Activated CD4-positive, alpha-beta T cell treated with anti-CD3 and anti-CD28 coated beads for 24 hours (primary cell): ENCODE measurements at regions not wholly inside any gene's neighbourhood (a gene's known extent, or its start where the extent isn't known, plus 50 kb on each side); places are given as distances from the start of the nearest gene placed in this dataset.

ENCODE experiments used
- DNase-seq, 2 donors: peaks; one replicate each; pipeline ENCODE4 v3.0.0-alpha.2; 2020; ENCODE audit warnings: low read depth in 2 of 2

DNA sequence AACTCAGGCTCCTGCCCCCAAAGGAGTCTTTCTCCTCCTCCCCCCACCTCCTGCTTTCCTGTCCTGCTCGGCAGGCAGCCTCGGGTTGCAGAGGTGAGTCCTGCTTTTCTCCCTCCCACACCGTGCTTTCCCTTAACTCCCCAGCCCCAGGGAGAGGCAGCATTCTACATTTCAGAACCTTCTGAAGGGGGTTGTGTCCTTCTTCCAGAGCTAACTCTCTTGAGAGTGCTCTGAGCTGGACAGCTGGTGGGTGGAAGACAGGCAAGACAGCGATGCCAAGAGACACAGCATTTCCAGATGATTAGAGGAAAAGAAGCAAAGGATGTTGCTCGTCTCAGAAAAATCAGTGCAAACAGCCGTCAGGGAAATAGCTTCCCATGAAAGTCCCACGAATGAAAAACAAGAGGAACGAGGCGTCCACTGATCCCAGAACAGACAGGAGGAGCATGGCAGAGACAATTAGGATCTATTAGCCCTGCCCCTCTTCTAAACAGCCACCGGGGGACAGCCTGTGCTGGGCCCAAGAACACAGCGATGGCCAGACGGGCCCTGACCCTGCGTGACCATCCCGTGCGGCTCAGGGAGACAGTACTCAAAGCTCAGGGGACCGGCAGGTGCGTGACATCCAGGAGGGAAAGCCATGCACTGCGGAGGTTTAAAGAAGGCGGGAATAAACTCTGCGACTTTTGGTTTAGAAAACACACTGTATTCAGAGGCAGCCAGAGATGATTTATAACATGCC lies 216.5 kb upstream of the RTL1 start:
- no peak for DNase-seq

- DNase-seq, result no peak
Measured at GRCh38 chr14:101120641-101121507, 217.4 kb upstream of the RTL1 start.

- DNase-seq, result no peak
Measured at GRCh38 chr14:101121508-101122139, 218.1 kb upstream of the RTL1 start.

GRCh38 chr14:101122237-101123141 lies 219.0 kb upstream of the RTL1 start:
- no peak for DNase-seq

GRCh38 chr14:101123618-101124510 lies 220.3 kb upstream of the RTL1 start:
- DNase-seq, result no peak

DNA sequence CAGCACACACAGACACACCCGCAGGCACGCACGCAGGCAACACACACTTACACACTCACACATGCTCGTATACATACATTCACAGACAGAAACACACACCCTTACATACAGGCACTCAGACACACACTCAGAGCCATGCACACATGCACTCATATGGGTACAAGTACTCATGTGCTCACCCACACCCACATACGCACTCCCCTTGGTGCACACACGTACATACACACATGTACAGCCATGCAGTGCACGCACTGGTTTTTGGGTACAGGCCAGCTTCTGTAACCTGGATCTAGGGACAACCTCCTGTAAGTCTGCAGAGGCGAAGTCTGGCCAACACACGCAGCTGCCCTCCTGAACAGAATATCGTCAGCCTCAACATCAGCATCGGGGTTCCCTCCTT lies 221.3 kb upstream of the RTL1 start:
- no peak for DNase-seq

GRCh38 chr14:101125313-101125712 lies 221.8 kb upstream of the RTL1 start:
- no peak for DNase-seq

- DNase-seq, result no peak
Measured at GRCh38 chr14:101125719-101126651, 222.5 kb upstream of the RTL1 start.

DNA sequence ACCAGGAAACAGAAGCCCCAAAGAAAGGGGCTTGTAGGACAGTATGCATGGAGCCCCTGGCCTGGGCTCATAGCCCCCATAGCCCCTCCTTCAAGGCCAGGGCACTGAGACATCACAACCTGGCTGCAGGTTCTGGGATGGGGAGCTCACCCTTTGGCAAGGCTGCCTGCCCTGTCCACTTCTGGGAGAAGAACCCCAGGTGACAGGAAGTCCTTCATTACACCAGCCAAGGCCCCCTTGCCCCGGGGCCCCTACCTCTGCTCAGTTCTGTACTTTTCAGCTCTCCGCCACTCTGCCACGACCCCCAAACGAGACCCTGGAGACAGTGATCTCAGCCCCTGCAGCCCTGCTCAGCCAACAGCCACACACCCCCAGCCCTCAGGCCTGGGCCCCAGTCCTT lies 223.2 kb upstream of the RTL1 start:
- no peak for DNase-seq

DNA sequence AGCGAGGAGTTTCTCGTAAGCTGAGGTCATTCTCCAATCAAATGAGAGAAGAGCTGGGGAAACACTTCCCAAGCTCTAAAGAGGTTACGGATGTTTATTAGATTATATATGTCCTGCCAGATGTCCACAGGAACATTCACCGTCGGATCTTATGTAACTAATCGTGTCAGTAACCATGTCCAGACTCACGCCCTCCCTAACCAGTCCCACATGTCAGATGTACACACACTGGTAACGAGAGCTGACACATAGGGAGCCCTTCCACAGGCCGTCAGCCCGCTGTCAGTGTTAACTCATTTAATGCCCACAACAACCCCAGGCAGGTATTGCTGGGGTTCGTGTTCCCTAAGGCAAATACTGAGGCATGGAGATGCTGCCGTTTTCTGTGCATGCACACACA lies 223.7 kb upstream of the RTL1 start:
- DNase-seq, result no peak

DNA sequence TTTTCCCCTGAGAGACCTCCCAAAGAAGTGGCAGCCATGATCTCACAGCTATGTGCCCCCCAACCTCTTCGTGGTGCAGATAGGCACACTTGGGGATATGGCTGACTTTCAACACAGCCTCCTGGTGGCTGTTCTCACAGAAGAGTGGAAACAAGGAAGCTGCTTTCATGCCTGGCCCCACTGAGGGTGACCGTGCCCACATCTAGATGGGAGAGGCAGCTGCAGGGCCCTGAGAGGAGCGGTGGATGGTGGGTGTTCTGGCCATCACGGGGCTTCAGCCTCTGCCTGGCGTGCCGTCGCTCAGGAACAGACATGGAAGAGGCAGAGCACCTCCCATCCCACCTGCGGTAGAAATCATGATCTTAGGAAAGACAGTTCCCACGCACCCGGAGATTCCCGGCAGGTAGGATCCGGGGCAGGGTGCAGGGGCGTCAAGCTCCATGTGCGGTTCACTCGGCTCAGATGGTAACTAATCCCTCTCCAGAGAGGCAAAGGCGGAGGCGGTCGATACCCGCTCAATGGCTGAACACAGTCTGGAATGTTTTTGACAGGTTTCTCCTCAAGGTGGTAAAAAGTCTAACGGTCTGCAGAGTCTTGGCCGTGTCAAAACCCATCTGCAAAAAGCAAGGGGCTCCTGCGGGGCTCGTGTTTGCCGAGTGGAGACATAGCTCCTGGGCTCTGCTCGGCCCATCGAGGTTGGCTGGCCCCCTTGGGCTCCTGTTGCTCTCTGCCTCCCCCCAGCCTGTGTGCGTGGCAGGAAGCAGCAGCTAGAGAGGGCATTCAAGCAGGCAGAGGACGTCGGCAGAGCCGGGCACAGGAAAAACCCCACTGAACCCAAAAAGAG lies 225.2 kb upstream of the RTL1 start:
- DNase-seq, result no peak

- no peak for DNase-seq
Measured at GRCh38 chr14:101129521-101130167, 226.1 kb upstream of the RTL1 start.

DNA sequence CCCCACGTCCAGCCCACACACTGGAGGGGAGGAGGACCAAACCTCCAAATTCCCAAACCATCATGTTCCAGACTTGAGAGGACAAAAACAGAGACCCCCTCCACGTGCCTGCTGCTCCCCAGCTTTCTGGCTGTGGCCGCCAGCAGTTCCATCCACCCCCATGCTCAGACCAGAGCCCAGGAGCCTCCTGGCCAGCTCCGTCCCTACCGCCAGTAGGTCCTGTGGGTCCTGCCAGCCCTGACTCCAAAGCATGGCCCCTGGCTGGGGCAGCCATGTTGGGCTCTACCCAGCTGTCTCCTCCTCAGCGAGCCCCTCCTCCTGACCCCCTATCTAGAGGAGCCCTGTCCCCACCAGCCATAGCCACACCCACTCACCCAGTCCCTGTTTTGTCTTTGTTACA lies 227.3 kb upstream of the RTL1 start:
- DNase-seq, result no peak

DNA sequence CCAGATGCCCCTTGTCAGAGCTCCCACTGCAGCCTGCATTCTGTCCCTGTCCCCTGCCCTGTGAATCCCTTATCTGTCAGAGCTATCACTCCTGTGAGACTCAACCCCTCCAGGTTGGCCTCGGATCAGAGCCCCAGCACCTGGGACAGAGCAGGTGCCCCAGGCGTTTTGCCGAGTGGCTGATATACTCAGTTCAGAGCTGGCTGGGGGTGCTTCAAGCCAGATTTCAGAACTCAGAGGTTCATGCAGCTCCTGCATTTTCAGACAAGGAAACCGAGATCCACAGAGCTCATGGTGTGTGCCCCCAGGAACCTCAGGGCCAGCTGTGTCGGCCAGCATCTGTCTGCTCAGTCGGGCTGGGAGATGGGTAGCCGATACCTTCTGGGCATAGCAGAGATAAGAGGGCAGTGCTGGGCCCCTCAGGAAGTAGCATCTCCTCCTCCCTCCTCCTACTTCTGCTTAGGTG lies 228.0 kb upstream of the RTL1 start:
- DNase-seq, result no peak

DNA sequence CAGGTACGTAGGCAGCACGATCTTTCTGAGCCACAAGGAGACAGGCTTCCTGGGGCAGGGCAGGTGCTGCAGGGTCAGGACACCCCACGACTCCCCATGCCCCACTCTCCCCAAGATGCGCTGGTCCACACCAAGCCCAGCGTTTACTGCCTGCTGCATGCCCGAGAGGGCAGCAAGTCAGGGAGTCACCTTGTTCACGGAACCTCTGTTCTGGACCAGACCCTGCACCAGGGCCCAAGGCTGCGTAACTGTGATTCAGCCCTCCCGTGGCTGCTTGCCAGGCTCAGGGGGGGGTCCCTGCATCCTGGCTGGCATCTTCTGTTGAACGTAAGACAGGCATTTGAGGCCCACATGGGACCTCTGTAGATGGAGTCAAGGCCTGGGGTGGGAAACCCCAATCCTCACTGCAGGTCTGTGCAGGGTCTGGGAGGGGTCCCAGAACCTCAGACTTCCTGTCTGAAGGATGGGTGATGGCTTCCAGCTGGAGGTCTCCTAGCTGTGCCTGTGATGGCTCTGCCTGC lies 228.6 kb upstream of the RTL1 start:
- no peak for DNase-seq

GRCh38 chr14:101132588-101132987 lies 229.1 kb upstream of the RTL1 start:
- DNase-seq, result no peak

GRCh38 chr14:101133068-101133467 lies 229.5 kb upstream of the RTL1 start:
- DNase-seq, result no peak

- no peak for DNase-seq
Measured at GRCh38 chr14:101134161-101134631, 230.7 kb upstream of the RTL1 start.
